Omental fat pad (tissue), 3 donors: ENCODE measurements at regions not wholly inside any gene's neighbourhood (a gene's known extent, or its start where the extent isn't known, plus 50 kb on each side); places are given as distances from the start of the nearest gene placed in this dataset.

ENCODE experiments used
- ATAC-seq: fragments of 150-250 bp; one replicate; pipeline ENCODE4 v1.9.1; 2016; ENCODE audit warnings: mild to moderate bottlenecking, moderate library complexity; ENCODE audit not compliant: low FRiP score
- DNase-seq: peaks from one replicate; pipeline ENCODE4 v3.0.0-alpha.2; 2019; ENCODE audit warnings: low spot score
- CTCF ChIP-seq, 3 donors: fragments of 450-650 bp; IDR thresholded peaks; one replicate each; pipeline ENCODE4 v1.5.1; 2016 to 2017; ENCODE audit warnings: antibody characterized with exemption in 3 of 3, mild to moderate bottlenecking in 3 of 3, moderate library complexity in 2 of 3

GRCh38 chr6:45726444-45726843 is 289.2 kb downstream of the CLIC5 start:
- DNase-seq = no peak
- TF ChIP-seq CTCF (IDR thresholded peaks at IDR 0.05) = no peak
- no peak for ATAC-seq

- DNase-seq = no peak
- TF ChIP-seq CTCF (IDR thresholded peaks at IDR 0.05) = no peak
- ATAC-seq = no peak
These were observed 291.1 kb downstream of the CLIC5 start for GRCh38 chr6:45724511-45724910.

- ATAC-seq (no peak), DNase-seq (no peak)
- no peak for TF ChIP-seq CTCF (IDR thresholded peaks at IDR 0.05)
These were observed 291.6 kb downstream of the CLIC5 start for GRCh38 chr6:45724027-45724426.

GRCh38 chr6:45722876-45723275 is 292.8 kb downstream of the CLIC5 start:
- no peak for DNase-seq
- ATAC-seq = no peak

GRCh38 chr6:45721665-45722064 is 294.0 kb downstream of the CLIC5 start:
- ATAC-seq = no peak
- DNase-seq = no peak
- no peak for TF ChIP-seq CTCF (IDR thresholded peaks at IDR 0.05)

More at GRCh38 chr6:45722876-45723275, 292.8 kb downstream of the CLIC5 start:
- no peak for TF ChIP-seq CTCF (IDR thresholded peaks at IDR 0.05)

GRCh38 chr6:45718871-45719270 is 296.8 kb downstream of the CLIC5 start:
- no peak for DNase-seq
- ATAC-seq = no peak
- TF ChIP-seq CTCF (IDR thresholded peaks at IDR 0.05) = no peak

- ATAC-seq = no peak
- no peak for TF ChIP-seq CTCF (IDR thresholded peaks at IDR 0.05)
These were observed 297.5 kb downstream of the CLIC5 start for GRCh38 chr6:45718131-45718530.

More at GRCh38 chr6:45718131-45718530, 297.5 kb downstream of the CLIC5 start:
- no peak for DNase-seq
